Transverse colon (tissue), 4 donors: ENCODE measurements at regions not wholly inside any gene's neighbourhood (a gene's known extent, or its start where the extent isn't known, plus 50 kb on each side); places are given as distances from the start of the nearest gene placed in this dataset.
"Not testable (repeated sequence)": the region's sequence is repeated elsewhere in the genome, so short reads cannot be mapped to it uniquely, and the experiment has no call there.

Experiments used
- DNase-seq: peaks from one replicate; pipeline ENCODE4 v3.0.0-alpha.2; 2019
- H3K27ac ChIP-seq, 4 donors: fragments of 200-600 bp; sonication (generic); 2 replicates each; pipeline ENCODE4 v1.5.1; 2016 to 2018; ENCODE audit warnings: inconsistent platforms in 4 of 4
- H3K27me3 ChIP-seq: fragments of 200-600 bp; sonication (generic); 2 replicates; pipeline ENCODE4 v1.5.1; 2017; ENCODE audit warnings: inconsistent platforms
- H3K36me3 ChIP-seq, 4 donors: fragments of 200-600 bp; sonication (generic); 2 replicates each; pipeline ENCODE4 v1.5.1; 2017 to 2019; ENCODE audit warnings: inconsistent platforms in 4 of 4
- H3K4me1 ChIP-seq, 4 donors: fragments of 200-600 bp; sonication (generic); 2 replicates each; pipeline ENCODE4 v1.5.1; 2017 to 2020; ENCODE audit warnings: inconsistent platforms in 4 of 4
- H3K4me3 ChIP-seq, 4 donors: fragments of 200-600 bp; sonication (generic); 1 replicate in 1 of 4; 2 replicates in 3 of 4; pipeline versions ENCODE4 v1.5.1 to v1.6.1; 2017 to 2019; ENCODE audit warnings: inconsistent platforms in 4 of 4
- H3K9me3 ChIP-seq, 2 donors: fragments of 200-600 bp; sonication (generic); 2 replicates each; pipeline ENCODE4 v1.5.1; 2017 to 2019; ENCODE audit warnings: inconsistent platforms in 2 of 2
- EP300 ChIP-seq: sonication (generic); formaldehyde crosslinking; IDR thresholded peaks from one replicate; pipeline ENCODE4 v1.6.1; 2017; ENCODE audit warnings: antibody characterized with exemption, low read depth
- POLR2A ChIP-seq: fragments of 450-650 bp; IDR thresholded peaks from one replicate; pipeline ENCODE4 v1.6.1; 2016; ENCODE audit warnings: antibody characterized with exemption, mild to moderate bottlenecking, moderate library complexity
- POLR2AphosphoS5 ChIP-seq, 3 donors: sonication (generic); formaldehyde crosslinking; IDR thresholded peaks; one replicate each; pipeline ENCODE4 v1.6.1; 2016; ENCODE audit warnings: antibody characterized with exemption in 3 of 3
- WGBS, 2 donors: methylation state at CpG; one replicate each; pipeline ENCODE4 v1.1.5; 2018; ENCODE audit warnings: low coverage in 1 of 2; 5-methylcytosine and 5-hydroxymethylcytosine counted together
- in situ Hi-C, 4 donors: fragments of 200-750 bp; cut with MboI; loops; one replicate each; pipeline versions ENCODE4 v1.15.0 to v1.15.1; 2017; ENCODE audit warnings: low sequenced_read_pairs in 3 of 4, low pct_ligation_motif_present in 1 of 4, low pct_unique_long_range_greater_than_20kb in 1 of 4
- intact Hi-C: fragments of 100-400 bp; cut with DNase I; formaldehyde crosslinking; loops from one replicate; pipeline ENCODE4 v1.15.1; 2023; ENCODE audit warnings: low total_unique reads
- TF ChIP-seq, protein P1 (sequence below), 5 experiments: fragments of 200-600 bp in 3 of 5; fragments of 450-650 bp in 2 of 5; sonication (generic) in 3 of 5; IDR thresholded peaks; 1 replicate in 2 of 5; 2 replicates in 3 of 5; pipeline ENCODE4 v1.5.1; 2016 to 2017; ENCODE audit warnings: antibody characterized with exemption in 5 of 5, inconsistent platforms in 3 of 5, mild to moderate bottlenecking in 2 of 5, moderate library complexity in 1 of 5

GRCh38 chr4:149045731-149046130, 603.5 kb upstream of the NR3C2 start:
- Histone ChIP-seq H3K36me3 (no peaks in the 10 kb centered on the region), H3K9me3 (no peaks in the 10 kb centered on the region), H3K4me3 (no peak overlapping the region), H3K27me3 (no peaks in the 10 kb centered on the region), H3K27ac (no peak overlapping the region), H3K4me1 (no peaks in the 10 kb centered on the region)
- intact Hi-C loops = no loop called here
- no peak for TF ChIP-seq POLR2A
- no peak for TF ChIP-seq EP300
- DNase-seq = no peak
- in situ Hi-C loops = no loop called here
- WGBS, 2 donors = 76 to 84% methylated on average over 3 of the region's 3 CpGs

- H3K36me3 ChIP-seq, H3K4me1 ChIP-seq, H3K4me3 ChIP-seq, H3K9me3 ChIP-seq, H3K27me3 ChIP-seq, H3K27ac ChIP-seq, DNase-seq, in situ Hi-C loops: not testable (repeated sequence)
- WGBS, 2 donors = 86 to 100% methylated on average over 2 of the region's 2 CpGs
- intact Hi-C loops = loop anchor here (5.0 kb wide), 1 partner anchor 37 kb away; no protein-coding TSS in a partner anchor
Observed at GRCh38 chr4:149039786-149040185, 597.6 kb upstream of the NR3C2 start.

- Histone ChIP-seq H3K27me3 (no peaks in the 10 kb centered on the region), H3K4me3 (no peak overlapping the region), H3K4me1 (peaks cover 0 to 4% (median 1%) of the 10 kb centered on the region in 4 donors), H3K36me3 (no peaks in the 10 kb centered on the region), H3K9me3 (no peaks in the 10 kb centered on the region), H3K27ac (no peak overlapping the region)
- intact Hi-C loops (no loop called here), in situ Hi-C loops (no loop called here)
- TF ChIP-seq, protein P1, sequence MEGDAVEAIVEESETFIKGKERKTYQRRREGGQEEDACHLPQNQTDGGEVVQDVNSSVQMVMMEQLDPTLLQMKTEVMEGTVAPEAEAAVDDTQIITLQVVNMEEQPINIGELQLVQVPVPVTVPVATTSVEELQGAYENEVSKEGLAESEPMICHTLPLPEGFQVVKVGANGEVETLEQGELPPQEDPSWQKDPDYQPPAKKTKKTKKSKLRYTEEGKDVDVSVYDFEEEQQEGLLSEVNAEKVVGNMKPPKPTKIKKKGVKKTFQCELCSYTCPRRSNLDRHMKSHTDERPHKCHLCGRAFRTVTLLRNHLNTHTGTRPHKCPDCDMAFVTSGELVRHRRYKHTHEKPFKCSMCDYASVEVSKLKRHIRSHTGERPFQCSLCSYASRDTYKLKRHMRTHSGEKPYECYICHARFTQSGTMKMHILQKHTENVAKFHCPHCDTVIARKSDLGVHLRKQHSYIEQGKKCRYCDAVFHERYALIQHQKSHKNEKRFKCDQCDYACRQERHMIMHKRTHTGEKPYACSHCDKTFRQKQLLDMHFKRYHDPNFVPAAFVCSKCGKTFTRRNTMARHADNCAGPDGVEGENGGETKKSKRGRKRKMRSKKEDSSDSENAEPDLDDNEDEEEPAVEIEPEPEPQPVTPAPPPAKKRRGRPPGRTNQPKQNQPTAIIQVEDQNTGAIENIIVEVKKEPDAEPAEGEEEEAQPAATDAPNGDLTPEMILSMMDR (IDR thresholded peaks at IDR 0.05) = peak; percentile 37 to 64 (median 49)
- TF ChIP-seq EP300 = no peak
- DNase-seq = no peak
Observed at GRCh38 chr4:149031399-149031798, 589.2 kb upstream of the NR3C2 start.

GRCh38 chr4:149029056-149029651, 586.9 kb upstream of the NR3C2 start:
- peaks cover 0 to 4% (median 1%) of the 10 kb centered on the region in 4 donors for H3K4me1 ChIP-seq
- no peaks in the 10 kb centered on the region for H3K9me3 ChIP-seq
- no peak overlapping the region for H3K4me3 ChIP-seq
- 60 to 63% methylated on average over 1 to 4 of the region's 4 CpGs for WGBS, 2 donors
- DNase-seq = peak; percentile 21
- intact Hi-C loops (no loop called here), in situ Hi-C loops (no loop called here)
- TF ChIP-seq POLR2AphosphoS5 (IDR thresholded peaks at IDR 0.05) = no peak
- no peak for TF ChIP-seq POLR2A
- H3K27ac ChIP-seq = no peak overlapping the region
- H3K36me3 ChIP-seq = no peaks in the 10 kb centered on the region
- no peaks in the 10 kb centered on the region for H3K27me3 ChIP-seq

DNA sequence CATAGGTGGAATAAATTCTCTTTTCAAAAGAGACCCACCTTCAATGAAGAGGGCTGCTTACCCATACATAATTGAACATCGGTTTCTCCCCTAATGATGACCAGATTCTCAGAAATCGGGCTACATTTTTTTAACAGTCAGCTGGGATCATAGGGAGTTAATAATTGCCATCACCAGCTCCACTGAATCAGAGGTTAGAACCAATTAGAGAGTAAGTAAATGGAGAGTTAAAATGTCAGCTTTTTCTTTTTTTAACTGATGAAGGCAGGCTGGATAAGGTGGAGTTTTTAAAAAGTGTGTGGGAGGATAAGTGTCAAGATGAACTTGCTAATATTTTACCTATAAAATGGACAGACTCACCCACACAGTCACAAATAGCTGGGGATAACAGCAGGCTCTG, 584.5 kb upstream of the NR3C2 start:
- no peak for DNase-seq
- 78 to 80% methylated on average over 1 to 2 of the region's 2 CpGs for WGBS, 2 donors
- no peaks in the 10 kb centered on the region for H3K36me3 ChIP-seq
- no peak overlapping the region for H3K4me3 ChIP-seq
- no peak overlapping the region for H3K27ac ChIP-seq
- TF ChIP-seq EP300 = no peak
- TF ChIP-seq POLR2AphosphoS5 (IDR thresholded peaks at IDR 0.05) = no peak
- no peak for TF ChIP-seq POLR2A
- TF ChIP-seq, protein P1 (IDR thresholded peaks at IDR 0.05) = no peak
- in situ Hi-C loops = no loop called here
- H3K9me3 ChIP-seq = no peaks in the 10 kb centered on the region
- H3K27me3 ChIP-seq = no peaks in the 10 kb centered on the region
- intact Hi-C loops = no loop called here
- peaks cover 0 to 4% (median 1%) of the 10 kb centered on the region in 4 donors for H3K4me1 ChIP-seq
